WTC11 (cell line): ENCODE measurements at regions not wholly inside any gene's neighbourhood (a gene's known extent, or its start where the extent isn't known, plus 50 kb on each side); places are given as distances from the start of the nearest gene placed in this dataset.

Experiments used
- ATF2 ChIP-seq: sonication (generic); formaldehyde crosslinking; IDR thresholded peaks from 2 replicates; pipeline ENCODE4 v1.8.1; 2022; ENCODE audit warnings: low read depth, missing genetic modification reagents, borderline replicate concordance
- CTCF ChIP-seq: fragments of 200-600 bp; IDR thresholded peaks from 2 replicates; pipeline ENCODE4 v1.8.0; 2022; ENCODE audit warnings: antibody characterized with exemption
- ETV6 ChIP-seq: sonication (generic); formaldehyde crosslinking; IDR thresholded peaks from 2 replicates; pipeline ENCODE4 v1.8.1; 2022; ENCODE audit warnings: mild to moderate bottlenecking, missing genetic modification reagents
- FOXK1 ChIP-seq: sonication (generic); formaldehyde crosslinking; IDR thresholded peaks from 2 replicates; pipeline ENCODE4 v1.8.0; 2022; ENCODE audit warnings: mild to moderate bottlenecking, moderate library complexity, missing genetic modification reagents
- HMGXB4 ChIP-seq: sonication (generic); formaldehyde crosslinking; IDR thresholded peaks from 2 replicates; pipeline ENCODE4 v1.8.1; 2023; ENCODE audit warnings: mild to moderate bottlenecking, moderate library complexity, missing genetic modification reagents
- IRF2 ChIP-seq: sonication (generic); formaldehyde crosslinking; IDR thresholded peaks from 2 replicates; pipeline ENCODE4 v1.8.0; 2022; ENCODE audit warnings: low read depth, missing genetic modification reagents, borderline replicate concordance
- NFATC4 ChIP-seq: fragments of 250-450 bp; sonication (Bioruptor Pico); IDR thresholded peaks from 2 replicates; pipeline ENCODE4 v1.9.0; 2021; ENCODE audit warnings: mild to moderate bottlenecking
- TCF7 ChIP-seq: sonication (generic); formaldehyde crosslinking; IDR thresholded peaks from 2 replicates; pipeline ENCODE4 v1.8.0; 2022; ENCODE audit warnings: mild to moderate bottlenecking, low read depth, missing genetic modification reagents, moderate library complexity
- USF2 ChIP-seq: sonication (generic); formaldehyde crosslinking; IDR thresholded peaks from 2 replicates; pipeline ENCODE4 v1.8.1; 2023; ENCODE audit warnings: mild to moderate bottlenecking, missing genetic modification reagents, moderate library complexity
- ZNF281 ChIP-seq: sonication (generic); formaldehyde crosslinking; IDR thresholded peaks from 2 replicates; pipeline ENCODE4 v1.8.0; 2023; ENCODE audit warnings: mild to moderate bottlenecking, missing genetic modification reagents

GRCh38 chr1:22318279-22318981 lies 133.2 kb upstream of the ZBTB40 start:
- TF ChIP-seq IRF2 (CRISPR knock-in tag) (no peak), CTCF (no peak), TCF7 (CRISPR knock-in tag) (no peak), ZNF281 (no peak), FOXK1 (CRISPR knock-in tag) (no peak), HMGXB4 (CRISPR knock-in tag) (no peak), USF2 (no peak), NFATC4 (no peak), ETV6 (CRISPR knock-in tag) (no peak), ATF2 (CRISPR knock-in tag) (no peak)
